ENCODE measurements at regions not wholly inside any gene's neighbourhood (a gene's known extent, or its start where the extent isn't known, plus 50 kb on each side); places are given as distances from the start of the nearest gene placed in this dataset.

- Histone ChIP-seq H3K4me3 (replicated peaks in 1 of 3; ENCODE audit: insufficient read depth in 1 of 3, low read depth in 2 of 3, low read length in 3 of 3) (no peak overlapping the region), H3K36me3 (replicated peaks in 1 of 2; ENCODE audit: control insufficient read depth in 1 of 2, insufficient read depth in 2 of 2, low read length in 2 of 2) (no peaks in the 10 kb centered on the region), H3K9me3 (ENCODE audit: low read length) (no peaks in the 10 kb centered on the region), H3K79me2 (ENCODE audit: insufficient read depth, low read length) (no peaks in the 10 kb centered on the region), H3K27ac (ENCODE audit: extremely low read length, insufficient read depth, low read length) (no peak overlapping the region), H3K4me1 (ENCODE audit: insufficient read depth, low read length) (no peaks in the 10 kb centered on the region), H4K20me1 (ENCODE audit: insufficient read depth, low read length) (no peaks in the 10 kb centered on the region), H2AFZ (ENCODE audit: low read length) (no peak overlapping the region), H3K27me3 (ENCODE audit: control insufficient read depth in 1 of 2, insufficient read depth in 2 of 2, low read length in 2 of 2) (peaks cover 0 to 20% of the 10 kb centered on the region in 2 experiments; a peak in 1 of 5 replicates), H3K4me2 (ENCODE audit: low read depth, low read length) (no peak overlapping the region), H3K9ac (ENCODE audit: insufficient read depth, low read depth, low read length) (no peak overlapping the region)
- DNase-seq (ENCODE audit: low spot score), result no peak
- ChIA-PET POLR2A (no interaction called here), CTCF (ENCODE audit: low intra/inter-chr PET ratio, low total read pairs) (no interaction called here)
- no peak for TF ChIP-seq ERF (CRISPR knock-in tag; IDR thresholded peaks at IDR 0.05)
- in situ Hi-C loops (cut with HindIII; ENCODE audit: extremely low pct_ligation_motif_present, low pct_unique_long_range_greater_than_20kb), result no loop called here
- FAIRE-seq, result no peak
- no peak for ATAC-seq
- BruUV-seq (replicated peaks), result no TSS peak
- 5% methylated on average over 8 of the region's 8 CpGs for WGBS (ENCODE audit: low lambda C conversion rate)
- intact Hi-C loops (cut with micrococcal nuclease; ENCODE audit: unreplicated experiment), result no loop called here
Observed at GRCh38 chr10:7100032-7100702, 310.7 kb downstream of the SFMBT2 start.

- no peak for TF ChIP-seq ZNF101 (CRISPR knock-in tag; IDR thresholded peaks at IDR 0.05; ENCODE audit: borderline replicate concordance, low read depth)
- 0 out of 2 replicates have a peak, but pooled peaks have one; percentile 3 for TF ChIP-seq MNT (IDR thresholded peaks at IDR 0.05)
- ATAC-seq, result no peak
- H3K4me2 ChIP-seq (ENCODE audit: low read depth, low read length), result no peak overlapping the region
- 2% methylated on average over 3 of the region's 3 CpGs for WGBS (ENCODE audit: low lambda C conversion rate)
- H3K27ac ChIP-seq (ENCODE audit: extremely low read length, insufficient read depth, low read length), result no peak overlapping the region
- no peaks in the 10 kb centered on the region for H3K4me1 ChIP-seq (ENCODE audit: insufficient read depth, low read length)
- in situ Hi-C loops (cut with HindIII; ENCODE audit: extremely low pct_ligation_motif_present, low pct_unique_long_range_greater_than_20kb) (no loop called here), intact Hi-C loops (cut with micrococcal nuclease; ENCODE audit: unreplicated experiment) (no loop called here)
- no peaks in the 10 kb centered on the region for H4K20me1 ChIP-seq (ENCODE audit: insufficient read depth, low read length)
- no peak overlapping the region for H3K9ac ChIP-seq (ENCODE audit: insufficient read depth, low read depth, low read length)
- ChIA-PET CTCF (ENCODE audit: low intra/inter-chr PET ratio, low total read pairs) (no interaction called here), POLR2A (no interaction called here)
- H3K9me3 ChIP-seq (ENCODE audit: low read length), result no peaks in the 10 kb centered on the region
- no TSS peak for BruUV-seq (replicated peaks)
- DNase-seq (ENCODE audit: low spot score), result no peak
- H3K4me3 ChIP-seq (replicated peaks in 1 of 3; ENCODE audit: insufficient read depth in 1 of 3, low read depth in 2 of 3, low read length in 3 of 3), result no peak overlapping the region
- H3K36me3 ChIP-seq (replicated peaks in 1 of 2; ENCODE audit: control insufficient read depth in 1 of 2, insufficient read depth in 2 of 2, low read length in 2 of 2), result no peaks in the 10 kb centered on the region
- H3K27me3 ChIP-seq (ENCODE audit: control insufficient read depth in 1 of 2, insufficient read depth in 2 of 2, low read length in 2 of 2), result peaks cover 0 to 20% of the 10 kb centered on the region in 2 experiments; a peak in 1 of 5 replicates
- no peak overlapping the region for H2AFZ ChIP-seq (ENCODE audit: low read length)
- FAIRE-seq, result no peak
- no peaks in the 10 kb centered on the region for H3K79me2 ChIP-seq (ENCODE audit: insufficient read depth, low read length)
Observed at GRCh38 chr10:7098160-7098762, 312.6 kb downstream of the SFMBT2 start.
